ENCODE measurements at regions not wholly inside any gene's neighbourhood (a gene's known extent, or its start where the extent isn't known, plus 50 kb on each side); places are given as distances from the start of the nearest gene placed in this dataset.

DNA sequence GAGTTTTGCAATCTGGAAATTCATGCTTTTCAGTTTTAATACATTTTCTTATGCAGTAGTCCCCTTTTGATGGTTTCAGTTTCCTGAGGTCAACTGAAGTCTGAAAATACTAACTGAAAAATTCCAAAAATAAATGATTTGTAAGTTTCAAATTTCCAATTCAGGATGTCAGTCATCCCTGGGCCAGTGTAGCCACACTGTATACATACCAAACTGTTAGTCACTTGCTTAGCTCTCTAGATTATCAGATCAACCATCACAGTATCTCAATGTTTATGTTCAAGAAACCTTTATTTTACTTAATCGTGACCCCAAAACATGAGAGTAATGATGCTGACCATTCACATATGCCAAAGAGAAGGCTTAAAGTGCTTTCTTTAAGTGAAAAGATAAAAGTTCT, 715.5 kb downstream of the GBE1 start:
- in situ Hi-C loops (cut with MboI; ENCODE audit: low pct_unique_long_range_greater_than_20kb, low sequenced_read_pairs, unreplicated experiment) = no loop called here
- no peak for DNase-seq (ENCODE audit: low spot score)
- TF ChIP-seq, protein P1, sequence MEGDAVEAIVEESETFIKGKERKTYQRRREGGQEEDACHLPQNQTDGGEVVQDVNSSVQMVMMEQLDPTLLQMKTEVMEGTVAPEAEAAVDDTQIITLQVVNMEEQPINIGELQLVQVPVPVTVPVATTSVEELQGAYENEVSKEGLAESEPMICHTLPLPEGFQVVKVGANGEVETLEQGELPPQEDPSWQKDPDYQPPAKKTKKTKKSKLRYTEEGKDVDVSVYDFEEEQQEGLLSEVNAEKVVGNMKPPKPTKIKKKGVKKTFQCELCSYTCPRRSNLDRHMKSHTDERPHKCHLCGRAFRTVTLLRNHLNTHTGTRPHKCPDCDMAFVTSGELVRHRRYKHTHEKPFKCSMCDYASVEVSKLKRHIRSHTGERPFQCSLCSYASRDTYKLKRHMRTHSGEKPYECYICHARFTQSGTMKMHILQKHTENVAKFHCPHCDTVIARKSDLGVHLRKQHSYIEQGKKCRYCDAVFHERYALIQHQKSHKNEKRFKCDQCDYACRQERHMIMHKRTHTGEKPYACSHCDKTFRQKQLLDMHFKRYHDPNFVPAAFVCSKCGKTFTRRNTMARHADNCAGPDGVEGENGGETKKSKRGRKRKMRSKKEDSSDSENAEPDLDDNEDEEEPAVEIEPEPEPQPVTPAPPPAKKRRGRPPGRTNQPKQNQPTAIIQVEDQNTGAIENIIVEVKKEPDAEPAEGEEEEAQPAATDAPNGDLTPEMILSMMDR (IDR thresholded peaks at IDR 0.05; ENCODE audit: extremely low read depth, insufficient read depth, missing control alignments) = no peak

DNA sequence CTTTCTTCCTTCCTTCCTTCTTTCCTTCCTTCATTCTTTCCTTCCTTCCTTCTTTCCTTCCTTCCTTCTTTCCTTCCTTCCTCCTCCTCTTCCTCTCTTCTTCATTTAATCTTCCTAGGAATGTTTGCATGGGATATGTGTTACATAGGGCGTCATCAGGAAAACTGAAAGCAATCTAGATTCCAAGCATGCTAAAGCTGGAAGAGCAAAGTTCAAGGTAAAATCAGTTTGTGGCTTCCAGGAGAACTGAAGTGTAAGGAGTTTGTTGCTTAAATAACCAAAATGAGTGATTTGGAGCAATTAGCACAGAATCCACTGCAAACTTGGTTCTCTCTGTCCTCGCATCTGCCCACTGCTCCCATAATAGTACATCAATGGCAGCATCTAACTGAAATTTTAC, 716.2 kb downstream of the GBE1 start:
- TF ChIP-seq, protein P1 (IDR thresholded peaks at IDR 0.05; ENCODE audit: extremely low read depth, insufficient read depth, missing control alignments) = no peak
- DNase-seq (ENCODE audit: low spot score) = no peak
- in situ Hi-C loops (cut with MboI; ENCODE audit: low pct_unique_long_range_greater_than_20kb, low sequenced_read_pairs, unreplicated experiment) = no loop called here

DNA sequence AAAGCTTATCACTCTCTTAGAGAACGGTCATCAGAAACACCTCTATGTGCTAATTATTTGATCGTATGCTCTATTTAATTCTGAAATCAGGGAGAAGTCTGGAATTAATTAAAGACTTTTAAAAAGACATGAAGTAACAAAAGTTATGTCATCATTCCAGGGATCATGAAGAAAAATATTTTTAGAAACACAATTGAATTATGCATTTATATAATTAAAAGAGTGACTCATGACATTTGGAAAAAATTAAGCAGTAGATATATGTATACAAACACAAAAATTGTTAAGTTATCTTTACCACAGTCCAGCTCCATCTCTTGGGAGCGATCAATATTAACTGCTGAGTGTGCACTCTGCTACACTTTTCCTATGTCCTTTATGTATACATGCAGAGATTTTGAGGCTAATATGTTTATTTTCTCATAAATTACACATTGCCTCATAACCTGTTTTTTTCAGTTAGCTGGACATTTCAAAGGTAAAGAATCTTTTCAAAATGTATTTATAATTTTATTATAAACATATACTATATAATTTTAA, 717.7 kb downstream of the GBE1 start:
- in situ Hi-C loops (cut with MboI; ENCODE audit: low pct_unique_long_range_greater_than_20kb, low sequenced_read_pairs, unreplicated experiment) = no loop called here
- TF ChIP-seq, protein P1 (IDR thresholded peaks at IDR 0.05; ENCODE audit: extremely low read depth, insufficient read depth, missing control alignments) = no peak
- no peak for DNase-seq (ENCODE audit: low spot score)

DNA sequence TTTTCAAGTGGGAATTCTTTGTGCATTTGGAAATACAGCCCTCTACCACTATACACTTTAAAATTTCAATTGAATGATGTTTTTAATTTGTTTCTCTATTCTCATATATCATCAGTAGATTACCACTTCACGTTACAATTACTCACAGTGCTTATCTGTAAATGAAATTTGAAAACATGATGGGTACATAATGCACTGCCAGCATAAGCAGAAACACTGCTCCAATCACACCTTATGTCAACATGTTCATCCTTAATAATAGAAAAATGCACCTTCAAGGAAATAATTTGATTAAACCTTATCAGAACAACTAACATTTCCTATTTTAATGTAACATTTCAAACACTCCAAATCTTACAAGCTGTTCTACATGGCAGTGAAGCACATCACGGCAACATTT, 718.4 kb downstream of the GBE1 start:
- no peak for DNase-seq (ENCODE audit: low spot score)
- in situ Hi-C loops (cut with MboI; ENCODE audit: low pct_unique_long_range_greater_than_20kb, low sequenced_read_pairs, unreplicated experiment) = no loop called here
- TF ChIP-seq, protein P1 (IDR thresholded peaks at IDR 0.05; ENCODE audit: extremely low read depth, insufficient read depth, missing control alignments) = no peak

DNA sequence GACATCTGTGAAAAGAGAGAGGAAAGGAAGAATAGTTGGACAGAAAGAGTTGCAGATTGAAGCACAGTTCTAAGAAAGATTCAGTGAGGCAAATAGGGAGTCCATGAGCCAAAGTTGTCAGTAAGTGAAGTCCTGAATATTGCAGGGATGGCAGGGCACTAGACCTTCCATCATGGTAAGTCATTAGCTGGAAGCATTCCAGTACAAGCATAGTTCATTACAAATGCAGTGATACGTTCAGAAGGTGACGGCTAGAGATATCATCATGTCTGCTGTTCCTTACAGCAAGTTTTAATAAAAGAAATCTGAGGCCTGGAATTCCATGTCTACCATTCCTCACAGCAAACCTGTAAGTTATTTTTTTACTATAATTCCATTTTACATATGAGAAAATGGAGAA, 720.1 kb downstream of the GBE1 start:
- in situ Hi-C loops (cut with MboI; ENCODE audit: low pct_unique_long_range_greater_than_20kb, low sequenced_read_pairs, unreplicated experiment) = no loop called here
- TF ChIP-seq, protein P1 (IDR thresholded peaks at IDR 0.05; ENCODE audit: extremely low read depth, insufficient read depth, missing control alignments) = no peak
- no peak for DNase-seq (ENCODE audit: low spot score)

DNA sequence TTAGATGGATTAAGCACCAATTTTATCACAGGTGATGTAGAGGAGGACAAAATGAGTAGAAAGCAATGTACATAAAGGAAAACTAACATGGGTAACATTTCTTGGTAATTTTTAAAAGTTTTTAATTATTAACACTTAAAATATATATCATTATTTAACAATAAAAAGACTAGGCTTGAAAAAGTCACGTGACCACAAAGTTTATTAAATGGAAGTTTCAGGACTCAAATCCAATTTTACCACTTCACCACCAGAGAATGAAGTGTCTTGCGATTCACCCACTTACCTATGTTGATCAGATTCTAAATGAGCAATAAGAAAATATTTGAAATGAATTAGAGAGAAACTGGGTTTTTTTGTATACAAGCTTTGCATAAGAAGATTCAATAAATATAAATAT, 721.3 kb downstream of the GBE1 start:
- TF ChIP-seq, protein P1 (IDR thresholded peaks at IDR 0.05; ENCODE audit: extremely low read depth, insufficient read depth, missing control alignments) = no peak
- no peak for DNase-seq (ENCODE audit: low spot score)
- in situ Hi-C loops (cut with MboI; ENCODE audit: low pct_unique_long_range_greater_than_20kb, low sequenced_read_pairs, unreplicated experiment) = no loop called here

DNA sequence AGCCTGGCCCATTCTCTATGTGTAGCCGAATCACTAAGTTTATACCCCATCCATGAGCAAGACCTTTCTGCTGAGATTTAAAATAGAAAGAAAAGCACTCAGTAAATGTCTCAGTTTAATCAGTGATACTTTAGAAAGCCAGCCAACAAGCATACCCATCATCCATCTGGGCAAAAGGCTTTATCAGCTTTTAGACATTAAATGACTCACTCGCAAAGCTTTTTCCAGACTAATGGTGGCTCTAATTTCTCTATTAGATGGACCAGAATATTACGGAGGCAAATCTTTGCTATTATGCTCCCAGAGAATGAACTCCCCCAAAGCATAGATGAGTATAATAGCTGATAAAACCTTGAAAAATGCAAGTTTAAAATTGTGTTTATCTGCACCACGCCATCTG, 727.8 kb downstream of the GBE1 start:
- DNase-seq (ENCODE audit: low spot score) = no peak
- in situ Hi-C loops (cut with MboI; ENCODE audit: low pct_unique_long_range_greater_than_20kb, low sequenced_read_pairs, unreplicated experiment) = no loop called here
- TF ChIP-seq, protein P1 (IDR thresholded peaks at IDR 0.05; ENCODE audit: extremely low read depth, insufficient read depth, missing control alignments) = no peak
